Type B pancreatic cell (in vitro differentiated cells): ENCODE measurements at regions not wholly inside any gene's neighbourhood (a gene's known extent, or its start where the extent isn't known, plus 50 kb on each side); places are given as distances from the start of the nearest gene placed in this dataset.

Experiments
- DNase-seq: peaks from one replicate; pipeline ENCODE4 v3.0.0; 2021; ENCODE audit warnings: mixed read lengths; ENCODE audit not compliant: unreplicated experiment; ENCODE audit errors: extremely low spot score
- H3K27ac Mint-ChIP-seq: 2 replicates; pipeline ENCODE4 v1.8.0; 2021; ENCODE audit warnings: mild to moderate bottlenecking, mixed read lengths
- H3K27me3 Mint-ChIP-seq: 2 replicates; pipeline ENCODE4 v1.8.0; 2021; ENCODE audit warnings: mixed read lengths
- H3K36me3 Mint-ChIP-seq: 2 replicates; pipeline ENCODE4 v1.8.0; 2021; ENCODE audit warnings: mixed read lengths
- H3K4me1 Mint-ChIP-seq: one replicate; pipeline ENCODE4 v1.8.0; 2021; ENCODE audit warnings: mixed read lengths; ENCODE audit not compliant: unreplicated experiment
- H3K4me3 Mint-ChIP-seq: 2 replicates; pipeline ENCODE4 v1.8.0; 2021; ENCODE audit warnings: mild to moderate bottlenecking, mixed read lengths
- H3K9me3 Mint-ChIP-seq: 2 replicates; pipeline ENCODE4 v1.8.0; 2021; ENCODE audit warnings: mixed read lengths
- TF ChIP-seq, protein P1 (sequence below): fragments of 200-600 bp; sonication (generic); conservative IDR thresholded peaks from 2 replicates; pipeline ENCODE4 v1.5.0; 2021; ENCODE audit warnings: antibody characterized with exemption, mild to moderate bottlenecking

DNA sequence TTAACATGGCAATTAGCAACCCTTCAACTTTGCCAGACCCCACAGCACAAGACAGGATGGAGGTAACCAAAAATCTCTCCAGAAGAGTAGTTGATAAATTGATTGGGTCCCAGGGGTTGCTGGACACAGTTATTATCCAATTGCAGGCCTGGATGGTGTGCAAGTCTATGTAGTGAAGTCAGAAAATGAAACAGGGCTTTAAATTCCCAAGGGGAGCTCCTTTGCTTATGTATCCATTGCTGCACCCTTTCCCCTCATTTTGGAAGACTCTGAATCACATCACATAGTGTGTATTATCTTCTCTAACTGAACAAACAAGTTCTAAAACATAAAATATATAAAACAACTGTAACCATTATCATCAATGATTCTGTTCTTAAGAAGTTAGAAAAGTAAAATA is 550.2 kb downstream of the LMO4 start:
- TF ChIP-seq, protein P1, sequence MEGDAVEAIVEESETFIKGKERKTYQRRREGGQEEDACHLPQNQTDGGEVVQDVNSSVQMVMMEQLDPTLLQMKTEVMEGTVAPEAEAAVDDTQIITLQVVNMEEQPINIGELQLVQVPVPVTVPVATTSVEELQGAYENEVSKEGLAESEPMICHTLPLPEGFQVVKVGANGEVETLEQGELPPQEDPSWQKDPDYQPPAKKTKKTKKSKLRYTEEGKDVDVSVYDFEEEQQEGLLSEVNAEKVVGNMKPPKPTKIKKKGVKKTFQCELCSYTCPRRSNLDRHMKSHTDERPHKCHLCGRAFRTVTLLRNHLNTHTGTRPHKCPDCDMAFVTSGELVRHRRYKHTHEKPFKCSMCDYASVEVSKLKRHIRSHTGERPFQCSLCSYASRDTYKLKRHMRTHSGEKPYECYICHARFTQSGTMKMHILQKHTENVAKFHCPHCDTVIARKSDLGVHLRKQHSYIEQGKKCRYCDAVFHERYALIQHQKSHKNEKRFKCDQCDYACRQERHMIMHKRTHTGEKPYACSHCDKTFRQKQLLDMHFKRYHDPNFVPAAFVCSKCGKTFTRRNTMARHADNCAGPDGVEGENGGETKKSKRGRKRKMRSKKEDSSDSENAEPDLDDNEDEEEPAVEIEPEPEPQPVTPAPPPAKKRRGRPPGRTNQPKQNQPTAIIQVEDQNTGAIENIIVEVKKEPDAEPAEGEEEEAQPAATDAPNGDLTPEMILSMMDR: no peak
- Mint-ChIP-seq H3K27me3 (peaks cover 3% of the 10 kb centered on the region), H3K9me3 (peaks cover 6% of the 10 kb centered on the region), H3K36me3 (no peaks in the 10 kb centered on the region), H3K27ac (no peak overlapping the region), H3K4me3 (no peak overlapping the region), H3K4me1 (peaks cover 18% of the 10 kb centered on the region)
- DNase-seq: no peak

GRCh38 chr1:87880098-87880760 is 551.5 kb downstream of the LMO4 start:
- H3K27ac Mint-ChIP-seq: no peak overlapping the region
- peaks cover 3% of the 10 kb centered on the region for H3K27me3 Mint-ChIP-seq
- peaks cover 6% of the 10 kb centered on the region for H3K9me3 Mint-ChIP-seq
- peaks cover 18% of the 10 kb centered on the region for H3K4me1 Mint-ChIP-seq
- no peak overlapping the region for H3K4me3 Mint-ChIP-seq
- TF ChIP-seq, protein P1: no peak
- DNase-seq: no peak
- H3K36me3 Mint-ChIP-seq: no peaks in the 10 kb centered on the region

DNA sequence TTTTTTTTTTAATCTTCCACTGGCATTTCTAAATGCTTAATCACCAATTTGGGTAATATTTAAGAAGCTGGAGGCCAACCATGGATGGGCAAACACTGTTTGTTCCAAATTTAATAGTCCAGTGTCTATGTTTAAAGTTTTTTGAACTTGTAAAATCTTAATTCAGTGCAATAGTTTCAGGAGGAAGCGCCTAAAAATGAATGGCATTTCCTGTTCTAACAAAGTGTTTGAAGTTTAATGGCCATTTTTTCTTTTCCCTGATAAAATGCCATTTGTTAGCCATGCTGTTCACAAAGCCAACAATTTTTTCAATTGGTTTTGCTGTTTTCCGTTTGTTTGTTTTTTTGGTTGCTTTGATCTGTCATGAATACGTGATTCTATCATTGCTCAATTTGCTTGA is 552.1 kb downstream of the LMO4 start:
- H3K27ac Mint-ChIP-seq: no peak overlapping the region
- H3K36me3 Mint-ChIP-seq: no peaks in the 10 kb centered on the region
- peaks cover 18% of the 10 kb centered on the region for H3K4me1 Mint-ChIP-seq
- TF ChIP-seq, protein P1: no peak
- H3K9me3 Mint-ChIP-seq: peaks cover 6% of the 10 kb centered on the region
- DNase-seq: no peak
- H3K27me3 Mint-ChIP-seq: peaks cover 3% of the 10 kb centered on the region
- H3K4me3 Mint-ChIP-seq: no peak overlapping the region

DNA sequence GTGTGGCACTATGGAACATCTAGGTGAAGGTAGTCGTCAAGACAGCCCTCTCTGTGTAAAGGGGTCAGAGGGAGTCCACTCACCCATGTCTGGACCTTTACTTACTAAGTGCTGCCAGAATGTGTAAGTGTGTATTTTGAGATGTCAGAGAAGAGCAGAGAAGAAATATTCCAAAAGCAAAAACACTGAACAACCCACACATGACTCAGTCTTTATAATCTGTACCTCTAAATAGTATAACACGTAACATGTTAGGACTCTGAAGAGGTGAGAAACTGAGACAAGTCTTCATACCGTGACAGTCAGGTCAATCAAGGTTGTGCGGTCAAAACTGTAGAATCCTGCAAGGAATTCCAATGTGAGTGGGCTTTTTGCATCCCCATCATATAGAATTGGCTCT is 555.2 kb downstream of the LMO4 start:
- Mint-ChIP-seq H3K4me1 (peaks cover 4% of the 10 kb centered on the region), H3K36me3 (no peaks in the 10 kb centered on the region), H3K4me3 (no peak overlapping the region), H3K9me3 (peaks cover 10% of the 10 kb centered on the region), H3K27ac (no peak overlapping the region), H3K27me3 (peaks cover 3% of the 10 kb centered on the region)
- TF ChIP-seq, protein P1: no peak
- DNase-seq: no peak

GRCh38 chr1:87884581-87884980 is 555.9 kb downstream of the LMO4 start:
- DNase-seq: no peak
- Mint-ChIP-seq H3K27ac (no peak overlapping the region), H3K4me3 (no peak overlapping the region), H3K36me3 (no peaks in the 10 kb centered on the region), H3K4me1 (peaks cover 4% of the 10 kb centered on the region), H3K27me3 (peaks cover 3% of the 10 kb centered on the region), H3K9me3 (peaks cover 10% of the 10 kb centered on the region)
- TF ChIP-seq, protein P1: no peak
